Neural cell (in vitro differentiated cells): ENCODE measurements at regions not wholly inside any gene's neighbourhood (a gene's known extent, or its start where the extent isn't known, plus 50 kb on each side); places are given as distances from the start of the nearest gene placed in this dataset.

Source experiments
- H2AFZ ChIP-seq: fragments of 200-600, 300-800 bp; sonication (generic), shearing (Covaris generic); 2 replicates; pipeline ENCODE4 v1.6.0; 2014; ENCODE audit warnings: low read depth, mild to moderate bottlenecking, antibody characterized with exemption, low read length, moderate library complexity
- H3F3A ChIP-seq: fragments of 200-600 bp; shearing (Covaris generic); 2 replicates; pipeline ENCODE4 v1.6.1; 2016; ENCODE audit warnings: mild to moderate bottlenecking, moderate library complexity, mixed read lengths, antibody characterized with exemption, low read length; ENCODE audit not compliant: insufficient read depth, poor library complexity, severe bottlenecking
- H3K27ac ChIP-seq: fragments of 200-600, 300-800 bp; sonication (generic), shearing (Covaris generic); 2 replicates; pipeline ENCODE4 v1.5.1; 2014; ENCODE audit warnings: mild to moderate bottlenecking, low read length, moderate library complexity
- H3K27me3 ChIP-seq: fragments of 300-800, 200-600 bp; sonication (generic), shearing (Covaris generic); 2 replicates; pipeline ENCODE4 v1.6.0; 2014; ENCODE audit warnings: mild to moderate bottlenecking, low read depth, low read length, moderate library complexity; ENCODE audit not compliant: insufficient read depth
- H3K36me3 ChIP-seq: fragments of 300-800, 200-600 bp; sonication (generic), shearing (Covaris generic); 2 replicates; pipeline ENCODE4 v1.5.1; 2014; ENCODE audit warnings: mild to moderate bottlenecking, antibody characterized with exemption, low read length, moderate library complexity; ENCODE audit not compliant: insufficient read depth
- H3K4me2 ChIP-seq: fragments of 300-800, 200-600 bp; sonication (generic), shearing (Covaris generic); 2 replicates; pipeline ENCODE4 v1.6.0; 2014; ENCODE audit warnings: mild to moderate bottlenecking, low read length
- H3K4me3 ChIP-seq: fragments of 300-800, 200-600 bp; sonication (generic), shearing (Covaris generic); 2 replicates; pipeline ENCODE4 v1.5.1; 2014; ENCODE audit warnings: mild to moderate bottlenecking, low read length, moderate library complexity
- H3K79me2 ChIP-seq: fragments of 200-600 bp; shearing (Covaris generic); replicated peaks from 2 replicates; pipeline ENCODE4 v1.6.0; 2014; ENCODE audit warnings: mild to moderate bottlenecking, low read length, moderate library complexity; ENCODE audit not compliant: insufficient read depth
- H3K9ac ChIP-seq: fragments of 300-800, 200-600 bp; sonication (generic), shearing (Covaris generic); 2 replicates; pipeline ENCODE4 v1.6.1; 2016; ENCODE audit warnings: mild to moderate bottlenecking, low read length, mixed read lengths
- H3K9me2 ChIP-seq: fragments of 200-600 bp; shearing (Covaris generic); 2 replicates; pipeline ENCODE4 v1.6.1; 2016; ENCODE audit warnings: mild to moderate bottlenecking, low read length, mixed read lengths; ENCODE audit not compliant: insufficient read depth
- H3K9me3 ChIP-seq: fragments of 200-600, 300-800 bp; sonication (generic), shearing (Covaris generic); 2 replicates; pipeline ENCODE4 v1.6.1; 2016; ENCODE audit warnings: mild to moderate bottlenecking, mixed run types, low read length, moderate library complexity, mixed read lengths
- H4K20me1 ChIP-seq: fragments of 200-600 bp; shearing (Covaris generic); 2 replicates; pipeline ENCODE4 v1.6.1; 2016; ENCODE audit warnings: mild to moderate bottlenecking, mixed run types; ENCODE audit not compliant: insufficient read depth
- EP300 ChIP-seq: fragments of 450-650 bp; conservative IDR thresholded peaks from 2 replicates; pipeline ENCODE4 v1.6.1; 2014; ENCODE audit warnings: antibody characterized with exemption, mild to moderate bottlenecking, moderate library complexity; ENCODE audit not compliant: poor library complexity, severe bottlenecking
- EZH2 ChIP-seq: fragments of 200-600, 300-800 bp; shearing (Covaris generic), sonication (generic); IDR thresholded peaks from 2 replicates; pipeline ENCODE4 v1.6.1; 2014; ENCODE audit warnings: antibody characterized with exemption, low read length, borderline replicate concordance, mild to moderate bottlenecking; ENCODE audit not compliant: insufficient read depth, poor library complexity, severe bottlenecking
- MXI1 ChIP-seq: fragments of 450-650 bp; conservative IDR thresholded peaks from 2 replicates; pipeline ENCODE4 v1.6.1; 2014; ENCODE audit warnings: antibody characterized with exemption, mild to moderate bottlenecking; ENCODE audit not compliant: poor library complexity, severe bottlenecking
- POLR2AphosphoS5 ChIP-seq: IDR thresholded peaks from 2 replicates; pipeline ENCODE4 v1.6.1; 2012
- RAD21 ChIP-seq: fragments of 450-650 bp; conservative IDR thresholded peaks from 2 replicates; pipeline ENCODE4 v1.6.1; 2014; ENCODE audit warnings: antibody characterized with exemption, mild to moderate bottlenecking, moderate library complexity
- SMC3 ChIP-seq: fragments of 450-650 bp; conservative IDR thresholded peaks from 2 replicates; pipeline ENCODE4 v1.6.1; 2014; ENCODE audit warnings: antibody characterized with exemption, mild to moderate bottlenecking, moderate library complexity; ENCODE audit not compliant: poor library complexity
- TAF1 ChIP-seq: IDR thresholded peaks from 2 replicates; pipeline ENCODE4 v1.6.1; 2012; ENCODE audit warnings: low read depth
- TF ChIP-seq, protein P1 (sequence below): fragments of 450-650 bp; IDR thresholded peaks from 2 replicates; pipeline ENCODE4 v1.5.1; 2014; ENCODE audit warnings: antibody characterized with exemption, mild to moderate bottlenecking, moderate library complexity; ENCODE audit not compliant: poor library complexity, severe bottlenecking
- TF ChIP-seq, protein P2 (sequence below): IDR thresholded peaks from 2 replicates; pipeline ENCODE4 v1.6.1; 2012; ENCODE audit warnings: borderline replicate concordance

DNA sequence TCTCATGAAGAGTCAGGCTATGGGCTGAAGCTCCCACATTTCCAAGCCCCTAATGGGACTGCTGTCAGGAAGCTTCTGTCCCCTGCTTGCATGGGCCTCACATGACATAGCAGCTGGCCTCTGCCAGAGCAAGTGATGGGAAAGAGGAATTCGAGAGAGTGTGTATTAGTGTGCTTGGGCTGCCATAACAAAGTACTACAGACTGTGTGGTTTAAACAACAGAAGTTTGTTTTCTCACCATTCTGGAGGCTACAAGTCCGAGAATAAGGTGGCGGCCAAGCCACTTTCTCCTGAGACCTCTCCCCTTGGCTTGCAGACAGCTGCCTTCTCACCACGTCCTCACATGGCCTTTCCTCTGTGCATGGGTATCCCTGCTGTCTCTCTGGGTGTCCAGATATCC is 274.4 kb downstream of the NUAK1 start:
- Histone ChIP-seq H3K36me3 (no peaks in the 10 kb centered on the region), H4K20me1 (no peaks in the 10 kb centered on the region), H3K27me3 (no peaks in the 10 kb centered on the region), H3K4me3 (no peak overlapping the region), H3K9me3 (no peaks in the 10 kb centered on the region), H2AFZ (no peak overlapping the region), H3K9me2 (no peaks in the 10 kb centered on the region), H3K4me2 (no peak overlapping the region), H3K9ac (no peak overlapping the region), H3K27ac (no peak overlapping the region), H3F3A (no peaks in the 10 kb centered on the region), H3K79me2 (no peaks in the 10 kb centered on the region)
- TF ChIP-seq MXI1 (no peak), EZH2 (no peak), TAF1 (no peak), RAD21 (no peak)
- TF ChIP-seq, protein P1, sequence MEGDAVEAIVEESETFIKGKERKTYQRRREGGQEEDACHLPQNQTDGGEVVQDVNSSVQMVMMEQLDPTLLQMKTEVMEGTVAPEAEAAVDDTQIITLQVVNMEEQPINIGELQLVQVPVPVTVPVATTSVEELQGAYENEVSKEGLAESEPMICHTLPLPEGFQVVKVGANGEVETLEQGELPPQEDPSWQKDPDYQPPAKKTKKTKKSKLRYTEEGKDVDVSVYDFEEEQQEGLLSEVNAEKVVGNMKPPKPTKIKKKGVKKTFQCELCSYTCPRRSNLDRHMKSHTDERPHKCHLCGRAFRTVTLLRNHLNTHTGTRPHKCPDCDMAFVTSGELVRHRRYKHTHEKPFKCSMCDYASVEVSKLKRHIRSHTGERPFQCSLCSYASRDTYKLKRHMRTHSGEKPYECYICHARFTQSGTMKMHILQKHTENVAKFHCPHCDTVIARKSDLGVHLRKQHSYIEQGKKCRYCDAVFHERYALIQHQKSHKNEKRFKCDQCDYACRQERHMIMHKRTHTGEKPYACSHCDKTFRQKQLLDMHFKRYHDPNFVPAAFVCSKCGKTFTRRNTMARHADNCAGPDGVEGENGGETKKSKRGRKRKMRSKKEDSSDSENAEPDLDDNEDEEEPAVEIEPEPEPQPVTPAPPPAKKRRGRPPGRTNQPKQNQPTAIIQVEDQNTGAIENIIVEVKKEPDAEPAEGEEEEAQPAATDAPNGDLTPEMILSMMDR = no peak

DNA sequence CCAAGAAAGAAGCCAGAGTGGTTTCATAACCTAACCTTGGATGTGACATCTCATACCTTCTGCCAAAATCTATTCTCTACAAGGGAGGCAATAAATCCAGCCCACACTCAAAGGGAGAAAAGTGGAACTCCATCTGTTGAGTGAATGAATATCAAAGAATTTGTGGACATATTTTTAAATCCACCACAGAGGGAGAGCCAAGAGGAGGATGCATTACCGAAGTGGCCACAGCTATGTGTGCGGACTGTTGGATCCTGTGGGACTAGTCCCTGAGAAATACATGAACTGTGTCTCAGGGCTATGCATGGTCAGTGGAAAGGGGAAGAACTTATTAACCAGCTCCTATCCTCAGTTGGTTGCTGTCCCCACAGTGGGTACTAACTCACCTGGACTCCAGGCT is 273.9 kb downstream of the NUAK1 start:
- Histone ChIP-seq H3F3A (no peaks in the 10 kb centered on the region), H2AFZ (no peak overlapping the region), H3K79me2 (no peaks in the 10 kb centered on the region), H3K4me2 (no peak overlapping the region), H3K9ac (no peak overlapping the region), H3K27me3 (no peaks in the 10 kb centered on the region), H3K4me3 (no peak overlapping the region), H4K20me1 (no peaks in the 10 kb centered on the region), H3K9me3 (no peaks in the 10 kb centered on the region), H3K36me3 (no peaks in the 10 kb centered on the region), H3K27ac (no peak overlapping the region), H3K9me2 (no peaks in the 10 kb centered on the region)
- no peak for TF ChIP-seq EP300

DNA sequence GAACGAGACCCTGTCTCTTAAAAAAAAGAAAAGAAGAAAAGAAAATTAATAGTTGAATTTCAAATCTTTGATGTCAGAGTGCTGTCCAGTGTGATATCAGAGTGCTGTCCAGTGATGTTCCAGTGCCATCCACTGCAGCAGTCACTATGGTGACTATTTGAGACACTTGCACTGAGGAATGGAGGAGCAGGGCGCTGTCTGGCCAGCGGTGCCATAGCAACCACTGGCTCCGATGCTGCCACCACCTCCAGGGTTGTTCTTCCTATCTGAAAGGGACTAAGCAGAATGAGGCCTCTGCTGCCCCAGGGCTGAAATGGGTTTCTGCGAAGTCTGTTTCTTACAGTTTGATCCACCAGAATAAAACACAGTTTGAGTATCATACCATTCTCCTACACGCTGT is 272.9 kb downstream of the NUAK1 start:
- Histone ChIP-seq H3K9me2 (no peaks in the 10 kb centered on the region), H3K4me2 (no peak overlapping the region), H4K20me1 (no peaks in the 10 kb centered on the region), H3K27ac (no peak overlapping the region), H3K9me3 (no peaks in the 10 kb centered on the region), H3K27me3 (no peaks in the 10 kb centered on the region), H2AFZ (no peak overlapping the region), H3K4me3 (no peak overlapping the region), H3F3A (no peaks in the 10 kb centered on the region), H3K79me2 (no peaks in the 10 kb centered on the region), H3K9ac (no peak overlapping the region), H3K36me3 (no peaks in the 10 kb centered on the region)
- TF ChIP-seq, protein P2, sequence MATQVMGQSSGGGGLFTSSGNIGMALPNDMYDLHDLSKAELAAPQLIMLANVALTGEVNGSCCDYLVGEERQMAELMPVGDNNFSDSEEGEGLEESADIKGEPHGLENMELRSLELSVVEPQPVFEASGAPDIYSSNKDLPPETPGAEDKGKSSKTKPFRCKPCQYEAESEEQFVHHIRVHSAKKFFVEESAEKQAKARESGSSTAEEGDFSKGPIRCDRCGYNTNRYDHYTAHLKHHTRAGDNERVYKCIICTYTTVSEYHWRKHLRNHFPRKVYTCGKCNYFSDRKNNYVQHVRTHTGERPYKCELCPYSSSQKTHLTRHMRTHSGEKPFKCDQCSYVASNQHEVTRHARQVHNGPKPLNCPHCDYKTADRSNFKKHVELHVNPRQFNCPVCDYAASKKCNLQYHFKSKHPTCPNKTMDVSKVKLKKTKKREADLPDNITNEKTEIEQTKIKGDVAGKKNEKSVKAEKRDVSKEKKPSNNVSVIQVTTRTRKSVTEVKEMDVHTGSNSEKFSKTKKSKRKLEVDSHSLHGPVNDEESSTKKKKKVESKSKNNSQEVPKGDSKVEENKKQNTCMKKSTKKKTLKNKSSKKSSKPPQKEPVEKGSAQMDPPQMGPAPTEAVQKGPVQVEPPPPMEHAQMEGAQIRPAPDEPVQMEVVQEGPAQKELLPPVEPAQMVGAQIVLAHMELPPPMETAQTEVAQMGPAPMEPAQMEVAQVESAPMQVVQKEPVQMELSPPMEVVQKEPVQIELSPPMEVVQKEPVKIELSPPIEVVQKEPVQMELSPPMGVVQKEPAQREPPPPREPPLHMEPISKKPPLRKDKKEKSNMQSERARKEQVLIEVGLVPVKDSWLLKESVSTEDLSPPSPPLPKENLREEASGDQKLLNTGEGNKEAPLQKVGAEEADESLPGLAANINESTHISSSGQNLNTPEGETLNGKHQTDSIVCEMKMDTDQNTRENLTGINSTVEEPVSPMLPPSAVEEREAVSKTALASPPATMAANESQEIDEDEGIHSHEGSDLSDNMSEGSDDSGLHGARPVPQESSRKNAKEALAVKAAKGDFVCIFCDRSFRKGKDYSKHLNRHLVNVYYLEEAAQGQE = no peak
- no peak for TF ChIP-seq SMC3
- TF ChIP-seq, protein P1 = no peak
- TF ChIP-seq TAF1 = no peak
- TF ChIP-seq RAD21 = no peak
- no peak for TF ChIP-seq MXI1
- no peak for TF ChIP-seq EZH2
- TF ChIP-seq POLR2AphosphoS5 = no peak
- TF ChIP-seq EP300 = no peak
